ENCODE measurements at regions not wholly inside any gene's neighbourhood (a gene's known extent, or its start where the extent isn't known, plus 50 kb on each side); places are given as distances from the start of the nearest gene placed in this dataset.
"Not testable (repeated sequence)": the region's sequence is repeated elsewhere in the genome, so short reads cannot be mapped to it uniquely, and the experiment has no call there.

- no peak for DNase-seq (ENCODE audit: low read depth in 2 of 2)
Observed at GRCh38 chr3:110598847-110599490, 472.6 kb upstream of the NECTIN3 start.

GRCh38 chr3:110608566-110608965 lies 463.1 kb upstream of the NECTIN3 start:
- DNase-seq (ENCODE audit: low read depth in 2 of 2) = no peak

- no peak for DNase-seq (ENCODE audit: low read depth in 2 of 2)
Observed at GRCh38 chr3:110612045-110612444, 459.6 kb upstream of the NECTIN3 start.

- DNase-seq (ENCODE audit: low read depth in 2 of 2) = no peak
Observed at GRCh38 chr3:110614186-110614585, 457.4 kb upstream of the NECTIN3 start.

GRCh38 chr3:110615454-110615853 lies 456.2 kb upstream of the NECTIN3 start:
- no peak for DNase-seq (ENCODE audit: low read depth in 2 of 2)

- DNase-seq (ENCODE audit: low read depth in 2 of 2) = no peak
Observed at GRCh38 chr3:110618512-110619226, 452.9 kb upstream of the NECTIN3 start.

- DNase-seq (ENCODE audit: low read depth in 2 of 2) = no peak
Observed at GRCh38 chr3:110620118-110620517, 451.5 kb upstream of the NECTIN3 start.

- DNase-seq (ENCODE audit: low read depth in 2 of 2) = peak in 1 of 2 donors; percentile 3
Observed at GRCh38 chr3:110623571-110623970, 448.0 kb upstream of the NECTIN3 start.

GRCh38 chr3:110624576-110624975 lies 447.0 kb upstream of the NECTIN3 start:
- DNase-seq (ENCODE audit: low read depth in 2 of 2) = no peak

GRCh38 chr3:110625201-110625747 lies 446.3 kb upstream of the NECTIN3 start:
- DNase-seq (ENCODE audit: low read depth in 2 of 2) = no peak

GRCh38 chr3:110626652-110627111 lies 444.9 kb upstream of the NECTIN3 start:
- DNase-seq (ENCODE audit: low read depth in 2 of 2) = not testable (repeated sequence)

GRCh38 chr3:110628650-110629301 lies 442.8 kb upstream of the NECTIN3 start:
- no peak for DNase-seq (ENCODE audit: low read depth in 2 of 2)

- no peak for DNase-seq (ENCODE audit: low read depth in 2 of 2)
Observed at GRCh38 chr3:110629917-110630316, 441.7 kb upstream of the NECTIN3 start.

- no peak for DNase-seq (ENCODE audit: low read depth in 2 of 2)
Observed at GRCh38 chr3:110644203-110644602, 427.4 kb upstream of the NECTIN3 start.

GRCh38 chr3:110646055-110646454 lies 425.6 kb upstream of the NECTIN3 start:
- no peak for DNase-seq (ENCODE audit: low read depth in 2 of 2)

- no peak for DNase-seq (ENCODE audit: low read depth in 2 of 2)
Observed at GRCh38 chr3:110646496-110646895, 425.1 kb upstream of the NECTIN3 start.

GRCh38 chr3:110647586-110647985 lies 424.0 kb upstream of the NECTIN3 start:
- DNase-seq (ENCODE audit: low read depth in 2 of 2) = no peak

GRCh38 chr3:110650741-110651140 lies 420.9 kb upstream of the NECTIN3 start:
- no peak for DNase-seq (ENCODE audit: low read depth in 2 of 2)

GRCh38 chr3:110654843-110655502 lies 416.6 kb upstream of the NECTIN3 start:
- DNase-seq (ENCODE audit: low read depth in 2 of 2) = no peak

GRCh38 chr3:110656394-110657025 lies 415.1 kb upstream of the NECTIN3 start:
- peak; percentile 27 to 44 for DNase-seq (ENCODE audit: low read depth in 2 of 2)

GRCh38 chr3:110664148-110664547 lies 407.5 kb upstream of the NECTIN3 start:
- no peak for DNase-seq (ENCODE audit: low read depth in 2 of 2)
